Esophagus muscularis mucosa (tissue), 4 donors: ENCODE measurements at regions not wholly inside any gene's neighbourhood (a gene's known extent, or its start where the extent isn't known, plus 50 kb on each side); places are given as distances from the start of the nearest gene placed in this dataset.

Experiments
- DNase-seq: peaks from one replicate; pipeline ENCODE4 v3.0.0-alpha.2; 2017; ENCODE audit errors: extremely low spot score
- H3K27ac ChIP-seq, 4 donors: fragments of 200-600 bp; sonication (generic); replicated peaks in 1 of 4; 1 replicate in 3 of 4; 2 replicates in 1 of 4; pipeline ENCODE4 v1.5.1; 2016 to 2019; ENCODE audit warnings: mild to moderate bottlenecking in 1 of 4
- H3K27me3 ChIP-seq, 4 donors: fragments of 200-600 bp; sonication (generic); one replicate each; pipeline versions ENCODE4 v1.5.1 to v1.6.0; 2016 to 2019
- H3K36me3 ChIP-seq, 4 donors: fragments of 200-600 bp; sonication (generic); one replicate each; pipeline ENCODE4 v1.5.1; 2016 to 2019
- H3K4me1 ChIP-seq, 4 donors: fragments of 200-600 bp; sonication (generic); one replicate each; pipeline ENCODE4 v1.5.1; 2016 to 2019
- H3K4me3 ChIP-seq, 4 donors: fragments of 200-600 bp; sonication (generic); 1 replicate in 2 of 4; 2 replicates in 2 of 4; pipeline ENCODE4 v1.5.1; 2016 to 2019; ENCODE audit warnings: mild to moderate bottlenecking in 4 of 4, moderate library complexity in 1 of 4
- H3K9me3 ChIP-seq, 4 donors: fragments of 200-600 bp; sonication (generic); 1 replicate in 3 of 4; 2 replicates in 1 of 4; pipeline ENCODE4 v1.5.1; 2016 to 2019
- EP300 ChIP-seq: sonication (generic); formaldehyde crosslinking; IDR thresholded peaks from one replicate; pipeline ENCODE4 v1.6.1; 2017; ENCODE audit warnings: antibody characterized with exemption
- POLR2A ChIP-seq: fragments of 450-650 bp; IDR thresholded peaks from one replicate; pipeline ENCODE4 v1.6.1; 2017; ENCODE audit warnings: antibody characterized with exemption, moderate library complexity, mild to moderate bottlenecking, low read depth
- POLR2AphosphoS5 ChIP-seq, 2 donors: sonication (generic); formaldehyde crosslinking; IDR thresholded peaks; one replicate each; pipeline ENCODE4 v1.6.1; 2017; ENCODE audit warnings: antibody characterized with exemption in 2 of 2
- WGBS: methylation state at CpG from one replicate; pipeline ENCODE4 v1.1.5; 2018; 5-methylcytosine and 5-hydroxymethylcytosine counted together
- intact Hi-C: fragments of 100-400 bp; cut with DNase I; formaldehyde crosslinking; loops from one replicate; pipeline ENCODE4 v1.15.1; 2023
- TF ChIP-seq, protein P1 (sequence below), 3 experiments: fragments of 200-600 bp in 2 of 3; fragments of 450-650 bp in 1 of 3; sonication (generic) in 2 of 3; IDR thresholded peaks; one replicate each; pipeline ENCODE4 v1.5.1; 2017 to 2019; ENCODE audit warnings: antibody characterized with exemption in 3 of 3, mild to moderate bottlenecking in 2 of 3, moderate library complexity in 1 of 3

GRCh38 chr1:168871531-168871930 lies 142.5 kb upstream of the DPT start:
- DNase-seq = no peak
- Histone ChIP-seq H3K4me3 (no peak overlapping the region), H3K4me1 (peaks cover 0 to 5% (median 0%) of the 10 kb centered on the region in 4 donors), H3K9me3 (no peaks in the 10 kb centered on the region), H3K27ac (no peak overlapping the region), H3K36me3 (no peaks in the 10 kb centered on the region), H3K27me3 (no peaks in the 10 kb centered on the region)
- 91% methylated on average over 1 of the region's 1 CpG for whole genome bisulfite sequencing
- no peak for TF ChIP-seq POLR2A
- TF ChIP-seq POLR2AphosphoS5 (IDR thresholded peaks at IDR 0.05) = no peak
- TF ChIP-seq, protein P1, sequence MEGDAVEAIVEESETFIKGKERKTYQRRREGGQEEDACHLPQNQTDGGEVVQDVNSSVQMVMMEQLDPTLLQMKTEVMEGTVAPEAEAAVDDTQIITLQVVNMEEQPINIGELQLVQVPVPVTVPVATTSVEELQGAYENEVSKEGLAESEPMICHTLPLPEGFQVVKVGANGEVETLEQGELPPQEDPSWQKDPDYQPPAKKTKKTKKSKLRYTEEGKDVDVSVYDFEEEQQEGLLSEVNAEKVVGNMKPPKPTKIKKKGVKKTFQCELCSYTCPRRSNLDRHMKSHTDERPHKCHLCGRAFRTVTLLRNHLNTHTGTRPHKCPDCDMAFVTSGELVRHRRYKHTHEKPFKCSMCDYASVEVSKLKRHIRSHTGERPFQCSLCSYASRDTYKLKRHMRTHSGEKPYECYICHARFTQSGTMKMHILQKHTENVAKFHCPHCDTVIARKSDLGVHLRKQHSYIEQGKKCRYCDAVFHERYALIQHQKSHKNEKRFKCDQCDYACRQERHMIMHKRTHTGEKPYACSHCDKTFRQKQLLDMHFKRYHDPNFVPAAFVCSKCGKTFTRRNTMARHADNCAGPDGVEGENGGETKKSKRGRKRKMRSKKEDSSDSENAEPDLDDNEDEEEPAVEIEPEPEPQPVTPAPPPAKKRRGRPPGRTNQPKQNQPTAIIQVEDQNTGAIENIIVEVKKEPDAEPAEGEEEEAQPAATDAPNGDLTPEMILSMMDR (IDR thresholded peaks at IDR 0.05) = no peak
- TF ChIP-seq EP300 = no peak
- intact Hi-C loops = no loop called here

DNA sequence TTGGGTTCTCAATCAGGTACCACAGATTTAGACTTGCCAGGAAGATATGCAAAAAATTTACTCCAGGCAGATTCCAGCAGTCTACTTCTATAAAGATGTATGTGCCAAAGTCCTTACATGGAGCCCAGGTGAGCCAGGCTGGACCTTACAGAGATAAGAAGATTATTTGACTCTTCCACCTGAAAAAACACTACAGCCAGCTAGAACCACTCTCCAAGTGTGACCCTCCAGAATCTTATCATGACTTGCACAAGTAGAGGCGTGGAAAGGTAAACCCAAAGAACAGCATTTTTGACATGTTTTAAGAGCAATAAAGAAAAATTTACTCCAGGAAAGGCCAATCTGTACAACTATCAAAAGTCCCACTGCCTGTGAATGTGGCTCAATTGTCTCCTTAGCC lies 146.8 kb upstream of the DPT start:
- H3K27ac ChIP-seq = no peak overlapping the region
- H3K9me3 ChIP-seq = no peaks in the 10 kb centered on the region
- H3K27me3 ChIP-seq = no peaks in the 10 kb centered on the region
- no peaks in the 10 kb centered on the region for H3K36me3 ChIP-seq
- intact Hi-C loops = no loop called here
- no peak for TF ChIP-seq POLR2A
- no peak for TF ChIP-seq POLR2AphosphoS5 (IDR thresholded peaks at IDR 0.05)
- TF ChIP-seq EP300 = no peak
- TF ChIP-seq, protein P1 (IDR thresholded peaks at IDR 0.05) = no peak
- DNase-seq = no peak
- 100% methylated on average over 1 of the region's 1 CpG for WGBS
- no peak overlapping the region for H3K4me3 ChIP-seq
- peaks cover 3 to 10% (median 9%) of the 10 kb centered on the region in 4 donors for H3K4me1 ChIP-seq

DNA sequence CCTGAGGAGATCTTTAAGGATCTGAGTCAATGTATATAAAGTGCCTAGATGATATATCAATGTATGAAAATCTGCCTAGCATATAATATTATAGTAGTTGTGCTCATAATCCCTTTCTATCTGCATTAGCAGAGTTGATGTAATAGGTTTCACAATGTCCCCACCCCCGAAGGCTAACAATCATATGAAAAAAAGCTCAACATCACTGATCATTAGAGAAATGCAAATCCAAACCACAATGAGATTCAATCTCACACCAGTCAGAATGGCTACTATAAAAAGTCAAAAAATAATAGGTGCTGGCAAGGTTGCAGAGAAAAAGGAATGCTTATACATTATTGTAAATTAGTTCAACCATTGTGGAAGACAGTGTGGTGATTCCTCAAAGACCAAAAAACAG lies 147.8 kb upstream of the DPT start:
- intact Hi-C loops = no loop called here
- Histone ChIP-seq H3K36me3 (no peaks in the 10 kb centered on the region), H3K4me1 (peaks cover 4 to 12% (median 9%) of the 10 kb centered on the region in 4 donors), H3K27ac (no peak overlapping the region), H3K4me3 (no peak overlapping the region), H3K9me3 (no peaks in the 10 kb centered on the region), H3K27me3 (no peaks in the 10 kb centered on the region)
- 100% methylated on average over 1 of the region's 1 CpG for WGBS
- TF ChIP-seq, protein P1 (IDR thresholded peaks at IDR 0.05) = no peak
- TF ChIP-seq EP300 = no peak
- no peak for TF ChIP-seq POLR2A
- TF ChIP-seq POLR2AphosphoS5 (IDR thresholded peaks at IDR 0.05) = no peak
- no peak for DNase-seq

- no peak overlapping the region for H3K4me3 ChIP-seq
- H3K27me3 ChIP-seq = no peaks in the 10 kb centered on the region
- peak overlapping the region in 3 of 4 donors; percentile 10 to 60 (median 24) for H3K27ac ChIP-seq
- TF ChIP-seq, protein P1 (IDR thresholded peaks at IDR 0.05) = no peak
- peak in 1 of 2 donors; percentile 4 for TF ChIP-seq POLR2AphosphoS5 (IDR thresholded peaks at IDR 0.05)
- TF ChIP-seq POLR2A = no peak
- WGBS = 68% methylated on average over 7 of the region's 10 CpGs
- H3K9me3 ChIP-seq = no peaks in the 10 kb centered on the region
- H3K4me1 ChIP-seq = peaks cover 4 to 12% (median 9%) of the 10 kb centered on the region in 4 donors
- intact Hi-C loops = no loop called here
- no peak for DNase-seq
- no peaks in the 10 kb centered on the region for H3K36me3 ChIP-seq
Observed at GRCh38 chr1:168879896-168880734, 151.1 kb upstream of the DPT start.
